ENCODE measurements at regions not wholly inside any gene's neighbourhood (a gene's known extent, or its start where the extent isn't known, plus 50 kb on each side); places are given as distances from the start of the nearest gene placed in this dataset.

DNA sequence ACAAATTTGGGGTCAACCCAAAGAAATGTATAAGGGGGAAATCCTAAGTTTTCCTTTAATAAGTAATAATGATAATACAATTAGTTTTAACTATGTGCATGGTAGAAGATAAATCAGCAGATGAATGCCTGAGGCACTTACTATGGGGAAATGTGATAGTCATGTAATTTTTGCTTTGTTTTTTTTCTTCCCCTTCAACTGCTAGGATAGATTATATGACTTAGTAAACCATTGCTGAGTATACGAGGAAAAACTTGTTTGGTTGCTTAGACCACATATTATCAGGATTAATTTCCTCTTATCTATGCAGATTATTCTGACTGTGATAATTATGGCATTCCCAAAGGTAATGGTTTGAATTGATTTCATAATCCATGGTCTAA, 181.1 kb downstream of the TGFB2 start:
- TF ChIP-seq, protein P1, sequence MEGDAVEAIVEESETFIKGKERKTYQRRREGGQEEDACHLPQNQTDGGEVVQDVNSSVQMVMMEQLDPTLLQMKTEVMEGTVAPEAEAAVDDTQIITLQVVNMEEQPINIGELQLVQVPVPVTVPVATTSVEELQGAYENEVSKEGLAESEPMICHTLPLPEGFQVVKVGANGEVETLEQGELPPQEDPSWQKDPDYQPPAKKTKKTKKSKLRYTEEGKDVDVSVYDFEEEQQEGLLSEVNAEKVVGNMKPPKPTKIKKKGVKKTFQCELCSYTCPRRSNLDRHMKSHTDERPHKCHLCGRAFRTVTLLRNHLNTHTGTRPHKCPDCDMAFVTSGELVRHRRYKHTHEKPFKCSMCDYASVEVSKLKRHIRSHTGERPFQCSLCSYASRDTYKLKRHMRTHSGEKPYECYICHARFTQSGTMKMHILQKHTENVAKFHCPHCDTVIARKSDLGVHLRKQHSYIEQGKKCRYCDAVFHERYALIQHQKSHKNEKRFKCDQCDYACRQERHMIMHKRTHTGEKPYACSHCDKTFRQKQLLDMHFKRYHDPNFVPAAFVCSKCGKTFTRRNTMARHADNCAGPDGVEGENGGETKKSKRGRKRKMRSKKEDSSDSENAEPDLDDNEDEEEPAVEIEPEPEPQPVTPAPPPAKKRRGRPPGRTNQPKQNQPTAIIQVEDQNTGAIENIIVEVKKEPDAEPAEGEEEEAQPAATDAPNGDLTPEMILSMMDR (IDR thresholded peaks at IDR 0.05; ENCODE audit: extremely low read depth, missing control alignments): no peak
- DNase-seq (ENCODE audit: low spot score): no peak

DNA sequence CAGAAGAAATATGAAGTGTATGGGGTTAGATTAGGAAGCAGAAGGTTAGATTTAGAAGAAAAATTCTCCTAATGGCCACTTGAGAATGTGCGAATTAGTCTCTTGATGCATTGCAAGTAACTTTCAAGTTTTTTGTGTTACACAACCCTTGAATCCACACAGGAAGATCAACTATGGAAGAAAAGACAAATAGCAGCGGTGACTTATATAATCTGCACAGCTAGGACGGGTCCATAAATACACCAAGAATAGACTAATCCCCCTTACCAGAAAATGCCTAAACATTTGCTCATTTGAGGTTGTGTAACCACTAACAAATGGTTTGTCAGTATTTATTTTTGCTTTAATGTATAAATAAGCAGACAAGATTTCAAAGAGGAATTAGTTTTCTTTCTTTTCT, 182.6 kb downstream of the TGFB2 start:
- no peak for DNase-seq (ENCODE audit: low spot score)
- TF ChIP-seq, protein P1 (IDR thresholded peaks at IDR 0.05; ENCODE audit: extremely low read depth, missing control alignments): no peak

DNA sequence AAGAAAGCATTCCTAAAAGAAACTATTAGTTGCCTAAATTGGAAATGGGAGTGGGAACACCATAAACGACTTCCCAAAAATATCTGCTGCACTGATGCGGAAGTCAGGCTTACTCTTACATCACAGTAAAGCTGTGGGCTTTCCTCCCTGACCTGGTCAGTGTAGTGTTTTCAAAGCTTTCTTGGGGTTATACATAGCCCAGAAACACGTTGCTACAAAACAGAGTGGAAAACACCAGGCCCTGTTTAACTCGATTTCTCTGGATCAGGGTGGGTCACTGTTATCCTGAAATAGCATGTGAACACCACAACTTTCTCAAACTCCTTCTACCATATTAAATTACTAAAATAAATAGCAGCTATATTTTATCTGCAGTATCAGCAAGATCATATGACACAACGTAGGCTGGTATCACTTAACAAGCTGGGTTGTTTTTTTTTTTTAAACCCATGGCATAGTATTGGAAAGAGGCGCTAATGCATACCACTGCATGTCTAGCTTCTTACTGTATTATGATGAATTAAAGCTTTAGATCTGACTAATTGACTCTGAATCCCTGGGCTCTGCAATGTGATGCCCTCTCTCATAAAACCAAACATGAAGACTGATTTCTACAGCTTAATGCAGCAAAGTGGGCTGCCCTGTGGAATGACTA, 184.6 kb downstream of the TGFB2 start:
- TF ChIP-seq, protein P1 (IDR thresholded peaks at IDR 0.05; ENCODE audit: extremely low read depth, missing control alignments): no peak

DNA sequence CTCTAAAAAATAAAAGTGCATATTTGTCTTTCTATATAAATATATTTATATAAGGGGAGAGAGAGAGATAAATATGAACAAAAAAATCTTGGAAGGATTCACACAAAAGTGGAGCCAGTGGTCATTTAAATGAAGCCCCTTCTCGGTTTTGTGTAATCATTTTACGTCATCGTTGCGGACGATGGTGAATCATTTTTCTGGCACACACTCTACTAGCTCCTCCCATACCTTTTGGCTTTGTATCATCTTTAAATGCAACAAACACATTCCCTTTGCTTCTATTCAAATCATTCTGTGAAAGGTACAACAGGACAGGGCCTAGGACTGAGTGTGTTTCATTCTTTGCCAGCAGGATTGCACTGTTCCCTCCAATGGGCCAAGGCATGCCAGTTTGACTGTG, 186.8 kb downstream of the TGFB2 start:
- DNase-seq (ENCODE audit: low spot score): no peak
- TF ChIP-seq, protein P1 (IDR thresholded peaks at IDR 0.05; ENCODE audit: extremely low read depth, missing control alignments): no peak

More for the DNA sequence above, 184.6 kb downstream of the TGFB2 start:
- DNase-seq (ENCODE audit: low spot score): no peak

DNA sequence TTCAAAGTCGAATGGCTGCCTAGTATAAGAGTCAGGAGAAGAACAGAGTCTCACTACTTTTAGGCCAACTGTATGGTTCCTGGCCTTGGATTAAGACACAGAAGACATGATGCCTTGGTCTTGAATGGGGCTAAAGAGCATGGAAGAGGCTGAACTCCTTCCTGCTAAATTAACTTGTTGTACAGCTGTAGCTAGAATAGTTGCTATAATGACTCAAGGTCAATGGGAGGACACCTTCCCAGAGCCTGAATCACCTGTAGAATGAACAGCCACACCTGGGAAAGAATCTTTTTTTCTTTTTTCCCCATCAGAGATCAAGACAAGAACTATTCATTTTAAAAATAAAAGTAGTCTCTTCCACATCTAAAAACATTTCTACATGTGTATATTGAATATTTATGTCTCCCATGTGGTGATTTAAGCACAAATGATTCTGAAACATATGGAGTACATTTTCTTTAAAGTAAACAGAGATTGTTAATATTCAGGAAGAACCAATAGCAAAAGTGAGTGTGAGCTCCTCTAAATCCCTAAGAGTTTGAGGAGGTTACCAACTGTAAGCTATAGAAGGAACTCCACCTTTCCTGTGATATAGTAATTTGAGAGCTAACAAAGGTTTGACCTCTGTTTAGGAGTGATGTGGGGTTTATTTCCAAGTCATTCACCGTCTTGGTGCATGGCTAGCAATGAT, 191.3 kb downstream of the TGFB2 start:
- no peak for DNase-seq (ENCODE audit: low spot score)
- TF ChIP-seq, protein P1 (IDR thresholded peaks at IDR 0.05; ENCODE audit: extremely low read depth, missing control alignments): no peak

DNA sequence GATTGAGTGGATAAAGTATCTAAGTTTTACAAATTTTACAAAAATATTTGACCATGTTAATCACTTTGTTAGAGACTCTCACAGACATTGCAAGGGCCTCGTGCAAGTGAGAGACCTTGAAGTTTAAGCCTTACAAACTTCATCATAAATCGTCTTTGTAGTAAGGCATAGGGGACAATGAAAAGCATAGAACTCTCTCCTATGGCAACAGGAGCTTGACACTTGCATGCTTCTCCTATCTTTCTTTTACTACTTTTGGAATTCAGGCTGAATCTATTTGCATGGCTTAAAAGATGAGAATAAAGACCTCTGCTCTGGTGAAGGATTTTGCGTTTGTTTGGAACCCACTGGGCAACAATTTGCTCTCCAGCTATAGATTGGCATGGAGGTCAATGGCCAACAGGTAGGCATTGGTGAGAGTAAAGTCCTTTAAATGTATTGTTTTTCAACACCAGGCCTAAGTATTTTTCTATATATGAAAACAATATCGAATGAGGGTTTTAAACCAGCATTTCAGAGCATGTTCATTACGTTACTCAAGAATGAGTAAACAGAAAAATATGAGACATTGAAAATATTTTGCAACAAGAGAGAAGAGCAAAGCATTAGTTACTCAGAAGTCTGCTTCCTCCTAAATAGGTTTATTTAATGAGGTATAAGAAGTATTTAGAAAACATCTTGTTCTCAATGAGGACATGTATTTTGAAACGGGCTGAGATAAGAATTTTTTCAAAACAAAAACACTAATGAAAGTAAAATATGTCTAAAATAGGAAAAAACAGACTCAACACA, 192.2 kb downstream of the TGFB2 start:
- TF ChIP-seq, protein P1 (IDR thresholded peaks at IDR 0.05; ENCODE audit: extremely low read depth, missing control alignments): no peak
- no peak for DNase-seq (ENCODE audit: low spot score)

DNA sequence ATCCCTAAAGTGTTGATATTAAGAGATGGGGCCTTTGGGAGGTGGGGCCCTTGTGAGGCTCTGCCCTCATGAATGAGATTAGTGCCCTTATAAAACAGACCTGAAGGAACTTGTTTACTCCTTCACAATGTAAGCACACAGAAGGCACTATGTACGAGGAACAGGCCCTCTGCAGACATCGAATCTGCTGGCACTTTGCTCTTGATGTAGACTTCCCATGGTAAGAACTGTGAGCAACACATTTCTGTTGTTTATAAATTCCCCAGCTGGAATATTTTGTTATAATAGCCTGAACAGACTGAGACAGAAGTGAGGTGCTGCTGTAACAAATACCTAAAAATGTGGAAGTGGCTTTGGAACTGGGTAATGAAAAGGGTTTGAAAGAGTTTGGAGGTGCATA, 193.2 kb downstream of the TGFB2 start:
- TF ChIP-seq, protein P1 (IDR thresholded peaks at IDR 0.05; ENCODE audit: extremely low read depth, missing control alignments): no peak

More for the DNA sequence above, 193.2 kb downstream of the TGFB2 start:
- DNase-seq (ENCODE audit: low spot score): no peak

Measured in GM20000 (cell line).